ENCODE measurements at regions not wholly inside any gene's neighbourhood (a gene's known extent, or its start where the extent isn't known, plus 50 kb on each side); places are given as distances from the start of the nearest gene placed in this dataset.
A peak's percentile ranks its signal among the peaks of the same experiment; 100 is the strongest.

DNA sequence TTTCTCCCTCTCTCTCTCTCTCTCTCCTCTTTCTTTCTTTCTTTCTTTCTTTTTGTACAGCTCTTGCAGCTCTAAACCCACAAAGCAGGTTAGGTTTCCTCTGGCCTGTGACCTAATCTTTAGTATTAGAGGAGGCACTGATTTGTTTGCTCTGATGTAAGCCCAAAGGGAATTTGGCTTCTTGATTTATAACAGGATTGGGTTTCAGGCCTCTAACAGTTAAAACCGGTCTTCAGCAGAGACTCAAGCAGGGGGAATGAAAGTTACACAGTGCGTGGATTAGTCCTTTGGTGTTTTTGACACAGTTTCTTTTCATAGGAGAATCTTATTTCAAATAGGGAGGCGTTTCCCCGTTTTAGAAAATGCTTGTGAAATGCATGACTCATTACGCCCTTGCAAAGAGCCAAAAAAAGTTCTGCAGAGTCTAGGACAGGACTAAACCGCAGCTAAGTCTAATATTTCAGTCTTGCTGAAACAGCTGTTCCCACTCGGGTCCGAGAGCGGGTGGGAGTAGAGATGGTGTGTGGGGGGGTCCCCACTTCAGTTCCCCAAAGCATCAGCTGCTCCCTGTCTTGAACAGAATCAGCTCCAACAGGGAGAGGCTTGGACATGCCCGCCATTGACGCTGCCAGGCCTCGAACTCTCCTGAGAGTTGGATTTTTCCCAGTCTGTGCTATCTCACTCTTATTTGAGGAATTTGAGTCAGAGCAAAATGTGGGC, 296.5 kb upstream of the PITRM1 start:
- Histone ChIP-seq H3K4me3 (ENCODE audit: low read length, poor library complexity, severe bottlenecking) (no peak overlapping the region), H3K4me1 (ENCODE audit: insufficient read depth, low read length, poor library complexity, severe bottlenecking) (peaks cover 55% of the 10 kb centered on the region), H3K36me3 (ENCODE audit: insufficient read depth, low read length) (no peaks in the 10 kb centered on the region), H3K9me3 (ENCODE audit: insufficient read depth, low read depth, low read length) (no peaks in the 10 kb centered on the region), H3K9ac (ENCODE audit: low read depth, low read length, poor library complexity, severe bottlenecking) (peak overlapping the region; percentile 69), H2AFZ (ENCODE audit: low read length) (no peak overlapping the region), H3K4me2 (ENCODE audit: low read depth, low read length, poor library complexity, severe bottlenecking) (peak overlapping the region; percentile 29), H4K20me1 (ENCODE audit: insufficient read depth, low read length, poor library complexity, severe bottlenecking) (no peaks in the 10 kb centered on the region), H3F3A (ENCODE audit: low read depth) (no peaks in the 10 kb centered on the region; the same call in 1 of the 2 replicates), H3K79me2 (ENCODE audit: insufficient read depth, low read length) (no peaks in the 10 kb centered on the region), H3K9me2 (replicated peaks; ENCODE audit: low read depth, low read length) (no peaks in the 10 kb centered on the region), H3K27me3 (ENCODE audit: insufficient read depth, low read length, poor library complexity, severe bottlenecking) (no peaks in the 10 kb centered on the region)
- no peak for TF ChIP-seq CTCF (conservative IDR thresholded peaks at IDR 0.05; ENCODE audit: low read length)
- no peak for TF ChIP-seq EZH2phosphoT487 (IDR thresholded peaks at IDR 0.05; ENCODE audit: borderline replicate concordance)

DNA sequence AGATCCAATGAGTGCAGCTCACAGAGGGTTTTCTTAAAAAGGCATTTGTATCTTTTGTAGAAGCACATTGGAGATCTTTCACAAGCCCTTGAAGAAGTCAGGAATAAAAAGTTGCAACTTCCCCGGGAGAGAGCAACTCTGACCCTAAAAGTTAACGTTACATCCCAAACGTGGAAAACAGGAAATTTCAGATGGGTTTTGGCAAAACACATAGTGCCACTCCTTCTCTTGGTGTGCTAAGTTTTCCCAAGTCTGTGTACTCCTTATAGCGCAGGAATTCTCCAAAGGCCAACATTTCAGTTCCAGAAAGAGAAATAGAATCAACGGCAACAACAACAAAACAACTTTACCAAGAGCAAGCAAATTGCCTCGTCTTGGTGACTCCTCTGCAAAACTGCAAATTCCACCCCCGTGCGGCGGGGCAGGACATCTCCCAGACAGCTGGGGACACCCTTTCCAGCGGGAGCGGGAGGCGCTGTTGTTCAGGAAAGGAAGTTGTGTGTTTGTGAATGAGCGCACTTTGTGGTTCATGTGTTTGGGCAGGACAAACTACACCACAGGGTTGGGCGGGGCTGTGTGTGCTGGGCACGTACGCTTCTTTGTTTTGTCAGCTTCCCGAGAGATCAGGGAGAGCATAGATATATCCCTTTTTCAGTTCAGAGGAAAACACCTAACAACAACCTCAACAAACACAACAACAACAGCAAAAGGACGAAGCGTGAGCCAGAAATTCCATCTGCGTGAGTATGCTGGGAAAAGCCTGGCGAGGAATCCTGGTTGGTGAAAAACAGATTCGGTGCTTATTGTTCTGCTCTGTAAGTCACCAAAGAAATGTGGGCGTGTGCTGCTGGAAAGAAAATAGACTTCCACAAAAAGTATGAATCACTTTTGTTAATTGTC, 294.7 kb upstream of the PITRM1 start:
- H3K9me3 ChIP-seq (ENCODE audit: insufficient read depth, low read depth, low read length): no peaks in the 10 kb centered on the region
- no peaks in the 10 kb centered on the region for H3K27me3 ChIP-seq (ENCODE audit: insufficient read depth, low read length, poor library complexity, severe bottlenecking)
- no peaks in the 10 kb centered on the region for H3K79me2 ChIP-seq (ENCODE audit: insufficient read depth, low read length)
- TF ChIP-seq CTCF (conservative IDR thresholded peaks at IDR 0.05; ENCODE audit: low read length) (no peak), EZH2phosphoT487 (IDR thresholded peaks at IDR 0.05; ENCODE audit: borderline replicate concordance) (no peak)
- peak overlapping the region; percentile 31 for H3K4me3 ChIP-seq (ENCODE audit: low read length, poor library complexity, severe bottlenecking)
- H3F3A ChIP-seq (ENCODE audit: low read depth): no peaks in the 10 kb centered on the region; the same call in 1 of the 2 replicates
- H3K9me2 ChIP-seq (replicated peaks; ENCODE audit: low read depth, low read length): no peaks in the 10 kb centered on the region
- H3K9ac ChIP-seq (ENCODE audit: low read depth, low read length, poor library complexity, severe bottlenecking): peak overlapping the region; percentile 69
- no peak overlapping the region for H2AFZ ChIP-seq (ENCODE audit: low read length)
- H3K36me3 ChIP-seq (ENCODE audit: insufficient read depth, low read length): no peaks in the 10 kb centered on the region
- peaks cover 50% of the 10 kb centered on the region for H3K4me1 ChIP-seq (ENCODE audit: insufficient read depth, low read length, poor library complexity, severe bottlenecking)
- H4K20me1 ChIP-seq (ENCODE audit: insufficient read depth, low read length, poor library complexity, severe bottlenecking): no peaks in the 10 kb centered on the region
- peak overlapping the region; percentile 29 for H3K4me2 ChIP-seq (ENCODE audit: low read depth, low read length, poor library complexity, severe bottlenecking)

DNA sequence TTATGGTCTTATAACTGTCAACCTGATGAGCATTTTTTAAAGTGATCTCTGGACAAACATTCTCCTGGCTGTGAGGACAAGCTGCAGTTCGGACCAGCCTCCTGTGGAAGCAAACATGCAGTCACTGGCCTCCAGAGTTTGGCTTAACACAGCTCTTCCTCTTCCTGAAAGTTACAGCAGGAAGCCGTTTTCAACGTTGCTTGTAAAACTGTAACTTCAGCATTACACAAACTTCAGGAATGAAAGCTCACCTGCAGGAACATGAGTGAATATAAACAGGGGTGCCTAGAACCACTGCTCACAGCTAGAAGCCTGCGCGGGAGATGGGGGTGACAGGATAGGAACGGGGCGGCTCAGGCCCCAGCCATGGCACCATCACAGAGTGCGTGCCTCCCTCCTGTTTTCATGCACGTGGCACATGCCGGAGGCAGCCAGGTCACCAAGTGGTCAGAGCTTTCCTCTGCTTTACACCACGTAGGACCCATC, 292.9 kb upstream of the PITRM1 start:
- Histone ChIP-seq H3K4me1 (ENCODE audit: insufficient read depth, low read length, poor library complexity, severe bottlenecking) (peaks cover 45% of the 10 kb centered on the region), H3K79me2 (ENCODE audit: insufficient read depth, low read length) (no peaks in the 10 kb centered on the region), H3K4me3 (ENCODE audit: low read length, poor library complexity, severe bottlenecking) (peak overlapping the region; percentile 35), H3F3A (ENCODE audit: low read depth) (no peaks in the 10 kb centered on the region; the same call in 1 of the 2 replicates), H3K9me2 (replicated peaks; ENCODE audit: low read depth, low read length) (no peaks in the 10 kb centered on the region), H4K20me1 (ENCODE audit: insufficient read depth, low read length, poor library complexity, severe bottlenecking) (no peaks in the 10 kb centered on the region), H3K27me3 (ENCODE audit: insufficient read depth, low read length, poor library complexity, severe bottlenecking) (no peaks in the 10 kb centered on the region), H2AFZ (ENCODE audit: low read length) (peak overlapping the region; percentile 91), H3K4me2 (ENCODE audit: low read depth, low read length, poor library complexity, severe bottlenecking) (peak overlapping the region; percentile 68), H3K9me3 (ENCODE audit: insufficient read depth, low read depth, low read length) (no peaks in the 10 kb centered on the region), H3K9ac (ENCODE audit: low read depth, low read length, poor library complexity, severe bottlenecking) (peak overlapping the region; percentile 59), H3K36me3 (ENCODE audit: insufficient read depth, low read length) (no peaks in the 10 kb centered on the region)
- TF ChIP-seq CTCF (conservative IDR thresholded peaks at IDR 0.05; ENCODE audit: low read length): no peak
- TF ChIP-seq EZH2phosphoT487 (IDR thresholded peaks at IDR 0.05; ENCODE audit: borderline replicate concordance): no peak
